Neural cell (in vitro differentiated cells): ENCODE measurements at regions not wholly inside any gene's neighbourhood (a gene's known extent, or its start where the extent isn't known, plus 50 kb on each side); places are given as distances from the start of the nearest gene placed in this dataset.

Experiments
- H2AFZ ChIP-seq: fragments of 200-600, 300-800 bp; sonication (generic), shearing (Covaris generic); 2 replicates; pipeline ENCODE4 v1.6.0; 2014; ENCODE audit warnings: low read depth, mild to moderate bottlenecking, antibody characterized with exemption, low read length, moderate library complexity
- H3F3A ChIP-seq: fragments of 200-600 bp; shearing (Covaris generic); 2 replicates; pipeline ENCODE4 v1.6.1; 2016; ENCODE audit warnings: mild to moderate bottlenecking, moderate library complexity, mixed read lengths, antibody characterized with exemption, low read length; ENCODE audit not compliant: insufficient read depth, poor library complexity, severe bottlenecking
- H3K27ac ChIP-seq: fragments of 200-600, 300-800 bp; sonication (generic), shearing (Covaris generic); 2 replicates; pipeline ENCODE4 v1.5.1; 2014; ENCODE audit warnings: mild to moderate bottlenecking, low read length, moderate library complexity
- H3K27me3 ChIP-seq: fragments of 300-800, 200-600 bp; sonication (generic), shearing (Covaris generic); 2 replicates; pipeline ENCODE4 v1.6.0; 2014; ENCODE audit warnings: mild to moderate bottlenecking, low read depth, low read length, moderate library complexity; ENCODE audit not compliant: insufficient read depth
- H3K36me3 ChIP-seq: fragments of 300-800, 200-600 bp; sonication (generic), shearing (Covaris generic); 2 replicates; pipeline ENCODE4 v1.5.1; 2014; ENCODE audit warnings: mild to moderate bottlenecking, antibody characterized with exemption, low read length, moderate library complexity; ENCODE audit not compliant: insufficient read depth
- H3K4me2 ChIP-seq: fragments of 300-800, 200-600 bp; sonication (generic), shearing (Covaris generic); 2 replicates; pipeline ENCODE4 v1.6.0; 2014; ENCODE audit warnings: mild to moderate bottlenecking, low read length
- H3K4me3 ChIP-seq: fragments of 300-800, 200-600 bp; sonication (generic), shearing (Covaris generic); 2 replicates; pipeline ENCODE4 v1.5.1; 2014; ENCODE audit warnings: mild to moderate bottlenecking, low read length, moderate library complexity
- H3K79me2 ChIP-seq: fragments of 200-600 bp; shearing (Covaris generic); replicated peaks from 2 replicates; pipeline ENCODE4 v1.6.0; 2014; ENCODE audit warnings: mild to moderate bottlenecking, low read length, moderate library complexity; ENCODE audit not compliant: insufficient read depth
- H3K9ac ChIP-seq: fragments of 300-800, 200-600 bp; sonication (generic), shearing (Covaris generic); 2 replicates; pipeline ENCODE4 v1.6.1; 2016; ENCODE audit warnings: mild to moderate bottlenecking, low read length, mixed read lengths
- H3K9me2 ChIP-seq: fragments of 200-600 bp; shearing (Covaris generic); 2 replicates; pipeline ENCODE4 v1.6.1; 2016; ENCODE audit warnings: mild to moderate bottlenecking, low read length, mixed read lengths; ENCODE audit not compliant: insufficient read depth
- H3K9me3 ChIP-seq: fragments of 200-600, 300-800 bp; sonication (generic), shearing (Covaris generic); 2 replicates; pipeline ENCODE4 v1.6.1; 2016; ENCODE audit warnings: mild to moderate bottlenecking, mixed run types, low read length, moderate library complexity, mixed read lengths
- H4K20me1 ChIP-seq: fragments of 200-600 bp; shearing (Covaris generic); 2 replicates; pipeline ENCODE4 v1.6.1; 2016; ENCODE audit warnings: mild to moderate bottlenecking, mixed run types; ENCODE audit not compliant: insufficient read depth
- CTCF ChIP-seq: fragments of 450-650 bp; IDR thresholded peaks from 2 replicates; pipeline ENCODE4 v1.5.1; 2014; ENCODE audit warnings: antibody characterized with exemption, mild to moderate bottlenecking, moderate library complexity; ENCODE audit not compliant: poor library complexity, severe bottlenecking
- EP300 ChIP-seq: fragments of 450-650 bp; conservative IDR thresholded peaks from 2 replicates; pipeline ENCODE4 v1.6.1; 2014; ENCODE audit warnings: antibody characterized with exemption, mild to moderate bottlenecking, moderate library complexity; ENCODE audit not compliant: poor library complexity, severe bottlenecking
- EZH2 ChIP-seq: fragments of 200-600, 300-800 bp; shearing (Covaris generic), sonication (generic); IDR thresholded peaks from 2 replicates; pipeline ENCODE4 v1.6.1; 2014; ENCODE audit warnings: antibody characterized with exemption, low read length, borderline replicate concordance, mild to moderate bottlenecking; ENCODE audit not compliant: insufficient read depth, poor library complexity, severe bottlenecking
- MXI1 ChIP-seq: fragments of 450-650 bp; conservative IDR thresholded peaks from 2 replicates; pipeline ENCODE4 v1.6.1; 2014; ENCODE audit warnings: antibody characterized with exemption, mild to moderate bottlenecking; ENCODE audit not compliant: poor library complexity, severe bottlenecking
- POLR2AphosphoS5 ChIP-seq: IDR thresholded peaks from 2 replicates; pipeline ENCODE4 v1.6.1; 2012
- RAD21 ChIP-seq: fragments of 450-650 bp; conservative IDR thresholded peaks from 2 replicates; pipeline ENCODE4 v1.6.1; 2014; ENCODE audit warnings: antibody characterized with exemption, mild to moderate bottlenecking, moderate library complexity
- REST ChIP-seq: IDR thresholded peaks from 2 replicates; pipeline ENCODE4 v1.6.1; 2012; ENCODE audit warnings: borderline replicate concordance
- SMC3 ChIP-seq: fragments of 450-650 bp; conservative IDR thresholded peaks from 2 replicates; pipeline ENCODE4 v1.6.1; 2014; ENCODE audit warnings: antibody characterized with exemption, mild to moderate bottlenecking, moderate library complexity; ENCODE audit not compliant: poor library complexity
- TAF1 ChIP-seq: IDR thresholded peaks from 2 replicates; pipeline ENCODE4 v1.6.1; 2012; ENCODE audit warnings: low read depth

- Histone ChIP-seq H3K9me3 (no peaks in the 10 kb centered on the region), H3K36me3 (no peaks in the 10 kb centered on the region), H3K9me2 (no peaks in the 10 kb centered on the region), H3K79me2 (no peaks in the 10 kb centered on the region), H3K9ac (no peak overlapping the region), H4K20me1 (no peaks in the 10 kb centered on the region), H3K4me3 (no peak overlapping the region), H3K27me3 (no peaks in the 10 kb centered on the region), H3K4me2 (no peak overlapping the region), H3F3A (no peaks in the 10 kb centered on the region), H2AFZ (no peak overlapping the region), H3K27ac (no peak overlapping the region)
- no peak for TF ChIP-seq EZH2
Measured at GRCh38 chr1:9452516-9453140, 86.6 kb upstream of the SLC25A33 start.

- H3K9me2 ChIP-seq = no peaks in the 10 kb centered on the region
- H3K27ac ChIP-seq = no peak overlapping the region
- TF ChIP-seq POLR2AphosphoS5 (no peak), TAF1 (no peak), SMC3 (no peak), RAD21 (no peak), REST (no peak), CTCF (no peak), MXI1 (no peak), EP300 (no peak), EZH2 (no peak)
Measured at GRCh38 chr1:9453375-9453774, 85.9 kb upstream of the SLC25A33 start.

More at GRCh38 chr1:9453375-9453774, 85.9 kb upstream of the SLC25A33 start:
- H3K4me2 ChIP-seq = no peak overlapping the region
- H3K36me3 ChIP-seq = no peaks in the 10 kb centered on the region
- no peaks in the 10 kb centered on the region for H3K79me2 ChIP-seq
- H3K4me3 ChIP-seq = no peak overlapping the region
- H2AFZ ChIP-seq = no peak overlapping the region
- H3K9me3 ChIP-seq = no peaks in the 10 kb centered on the region
- no peaks in the 10 kb centered on the region for H4K20me1 ChIP-seq
- no peak overlapping the region for H3K9ac ChIP-seq
- no peaks in the 10 kb centered on the region for H3K27me3 ChIP-seq
- no peaks in the 10 kb centered on the region for H3F3A ChIP-seq
